Nephron progenitor cell (in vitro differentiated cells): ENCODE measurements at regions not wholly inside any gene's neighbourhood (a gene's known extent, or its start where the extent isn't known, plus 50 kb on each side); places are given as distances from the start of the nearest gene placed in this dataset.

Experiments used
- DNase-seq: peaks from one replicate; pipeline ENCODE4 v3.0.0; 2021
- H3K27ac Mint-ChIP-seq: 2 replicates; pipeline ENCODE4 v1.8.0; 2021; ENCODE audit warnings: mild to moderate bottlenecking, moderate library complexity, mixed read lengths
- H3K27me3 Mint-ChIP-seq: 2 replicates; pipeline ENCODE4 v1.8.0; 2021; ENCODE audit warnings: mild to moderate bottlenecking, low read depth, mixed read lengths; ENCODE audit not compliant: poor library complexity
- H3K36me3 Mint-ChIP-seq: 2 replicates; pipeline ENCODE4 v1.8.0; 2021; ENCODE audit warnings: low read depth, mixed read lengths
- H3K4me1 Mint-ChIP-seq: 2 replicates; pipeline ENCODE4 v1.8.0; 2021; ENCODE audit warnings: mixed read lengths
- H3K4me3 Mint-ChIP-seq: 2 replicates; pipeline ENCODE4 v1.8.0; 2021; ENCODE audit warnings: mild to moderate bottlenecking, moderate library complexity, mixed read lengths
- H3K9me3 Mint-ChIP-seq: 2 replicates; pipeline ENCODE4 v1.8.0; 2021; ENCODE audit warnings: mild to moderate bottlenecking, moderate library complexity, mixed read lengths
- CTCF ChIP-seq: fragments of 200-600 bp; sonication (generic); IDR thresholded peaks from 2 replicates; pipeline ENCODE4 v1.5.0; 2021; ENCODE audit warnings: antibody characterized with exemption

- H3K9me3 Mint-ChIP-seq = peaks cover 37% of the 10 kb centered on the region
- no peaks in the 10 kb centered on the region for H3K36me3 Mint-ChIP-seq
- DNase-seq = no peak
- peaks cover 2% of the 10 kb centered on the region for H3K27me3 Mint-ChIP-seq
- H3K4me1 Mint-ChIP-seq = no peaks in the 10 kb centered on the region
- TF ChIP-seq CTCF = no peak
- H3K27ac Mint-ChIP-seq = no peak overlapping the region
- no peak overlapping the region for H3K4me3 Mint-ChIP-seq
Measured at GRCh38 chr1:222299524-222299923, 248.4 kb downstream of the HHIPL2 start.

- Mint-ChIP-seq H3K27me3 (peaks cover 20% of the 10 kb centered on the region), H3K9me3 (peaks cover 11% of the 10 kb centered on the region), H3K4me1 (peaks cover 22% of the 10 kb centered on the region), H3K36me3 (no peaks in the 10 kb centered on the region), H3K4me3 (no peak overlapping the region), H3K27ac (no peak overlapping the region)
- no peak for TF ChIP-seq CTCF
- DNase-seq = no peak
Measured at GRCh38 chr1:222290866-222291265, 257.0 kb downstream of the HHIPL2 start.

- H3K27ac Mint-ChIP-seq = no peak overlapping the region
- no peaks in the 10 kb centered on the region for H3K9me3 Mint-ChIP-seq
- H3K4me3 Mint-ChIP-seq = no peak overlapping the region
- no peak for TF ChIP-seq CTCF
- H3K4me1 Mint-ChIP-seq = peaks cover 23% of the 10 kb centered on the region
- H3K36me3 Mint-ChIP-seq = no peaks in the 10 kb centered on the region
- H3K27me3 Mint-ChIP-seq = peaks cover 33% of the 10 kb centered on the region
- no peak for DNase-seq
Measured at GRCh38 chr1:222288053-222288452, 259.9 kb downstream of the HHIPL2 start.

GRCh38 chr1:222286011-222286410 is 261.9 kb downstream of the HHIPL2 start:
- H3K27ac Mint-ChIP-seq = no peak overlapping the region
- H3K27me3 Mint-ChIP-seq = peaks cover 36% of the 10 kb centered on the region
- no peak for TF ChIP-seq CTCF
- peaks cover 23% of the 10 kb centered on the region for H3K4me1 Mint-ChIP-seq
- no peak for DNase-seq
- no peak overlapping the region for H3K4me3 Mint-ChIP-seq
- H3K36me3 Mint-ChIP-seq = no peaks in the 10 kb centered on the region
- H3K9me3 Mint-ChIP-seq = peaks cover 4% of the 10 kb centered on the region

GRCh38 chr1:222285526-222285925 is 262.4 kb downstream of the HHIPL2 start:
- H3K9me3 Mint-ChIP-seq = peaks cover 8% of the 10 kb centered on the region
- TF ChIP-seq CTCF = no peak
- H3K4me3 Mint-ChIP-seq = no peak overlapping the region
- H3K27ac Mint-ChIP-seq = no peak overlapping the region
- H3K27me3 Mint-ChIP-seq = peaks cover 35% of the 10 kb centered on the region
- no peak for DNase-seq
- H3K4me1 Mint-ChIP-seq = peaks cover 23% of the 10 kb centered on the region
- H3K36me3 Mint-ChIP-seq = no peaks in the 10 kb centered on the region

GRCh38 chr1:222284466-222284865 is 263.4 kb downstream of the HHIPL2 start:
- Mint-ChIP-seq H3K27me3 (peaks cover 28% of the 10 kb centered on the region), H3K27ac (no peak overlapping the region), H3K4me3 (no peak overlapping the region), H3K4me1 (peaks cover 23% of the 10 kb centered on the region), H3K36me3 (no peaks in the 10 kb centered on the region), H3K9me3 (peaks cover 8% of the 10 kb centered on the region)
- TF ChIP-seq CTCF = no peak
- no peak for DNase-seq
